ENCODE measurements at regions not wholly inside any gene's neighbourhood (a gene's known extent, or its start where the extent isn't known, plus 50 kb on each side); places are given as distances from the start of the nearest gene placed in this dataset.
"Not testable (repeated sequence)": the region's sequence is repeated elsewhere in the genome, so short reads cannot be mapped to it uniquely, and the experiment has no call there.

DNA sequence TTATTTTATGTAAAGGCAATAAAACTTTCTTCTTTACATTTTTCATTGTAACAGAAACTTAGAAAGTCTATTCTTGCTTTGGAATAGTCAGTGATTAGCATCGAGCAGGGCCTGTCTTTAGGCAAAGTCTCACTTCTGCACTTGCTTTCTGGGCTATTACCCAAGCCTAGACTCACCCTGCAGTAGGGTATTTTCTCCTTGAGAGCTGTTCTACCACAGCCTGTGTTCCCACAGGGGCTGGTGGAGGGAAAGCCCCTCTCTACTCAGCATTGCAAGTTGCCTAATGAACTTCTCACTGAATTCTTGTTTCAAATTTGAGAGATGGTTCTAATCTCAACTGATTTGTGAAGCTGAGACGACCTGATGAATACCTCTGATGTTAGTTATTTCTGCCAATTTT, 111.7 kb upstream of the KLHL14 start:
- no peak for DNase-seq

GRCh38 chr18:32881009-32881408, 108.2 kb upstream of the KLHL14 start:
- peak; percentile 12 for DNase-seq

DNA sequence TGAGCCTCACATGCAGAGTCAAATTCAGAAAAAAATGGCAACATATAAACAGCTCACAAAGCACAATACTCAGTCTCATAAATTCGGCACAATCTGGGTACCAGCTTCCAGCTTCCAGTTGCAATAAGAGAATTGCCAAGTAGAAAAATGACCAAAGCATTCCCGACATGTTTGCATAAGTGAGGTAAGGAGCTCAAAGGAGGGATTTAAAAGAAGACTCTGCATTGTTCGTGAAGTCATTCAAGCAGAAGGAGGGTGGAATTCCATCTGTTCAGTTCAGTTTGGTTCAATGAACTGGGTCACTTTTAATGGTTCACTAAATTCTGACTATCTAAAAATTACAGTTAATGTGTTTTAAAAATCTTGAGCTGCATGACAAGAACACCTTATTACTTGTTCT, 106.7 kb upstream of the KLHL14 start:
- no peak for DNase-seq

- DNase-seq = no peak
These were observed 105.6 kb upstream of the KLHL14 start for GRCh38 chr18:32878436-32878835.

GRCh38 chr18:32877371-32877770, 104.5 kb upstream of the KLHL14 start:
- DNase-seq = peak; percentile 10

GRCh38 chr18:32875625-32876024, 102.8 kb upstream of the KLHL14 start:
- no peak for DNase-seq

DNA sequence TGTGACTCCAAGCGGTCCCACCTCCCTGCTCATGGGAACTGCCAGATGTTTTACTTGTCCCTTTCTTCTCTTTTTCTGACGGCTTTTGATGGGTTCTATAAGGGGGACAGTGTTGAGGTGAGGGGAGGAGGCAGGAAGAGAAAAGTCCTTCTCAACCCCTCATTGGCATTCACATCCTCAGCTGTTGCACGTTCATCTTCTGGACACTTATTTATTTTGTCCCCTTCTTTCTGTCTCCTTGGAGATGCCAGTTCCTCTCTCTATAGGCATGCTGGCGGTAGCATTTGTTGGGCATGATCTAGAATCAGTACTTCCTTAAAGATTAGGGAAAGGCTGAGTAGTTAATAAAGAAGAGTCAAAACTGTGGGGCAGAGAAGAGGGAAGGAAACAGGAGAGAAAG, 99.0 kb upstream of the KLHL14 start:
- no peak for DNase-seq

- no peak for DNase-seq
These were observed 97.8 kb upstream of the KLHL14 start for GRCh38 chr18:32870611-32871010.

DNA sequence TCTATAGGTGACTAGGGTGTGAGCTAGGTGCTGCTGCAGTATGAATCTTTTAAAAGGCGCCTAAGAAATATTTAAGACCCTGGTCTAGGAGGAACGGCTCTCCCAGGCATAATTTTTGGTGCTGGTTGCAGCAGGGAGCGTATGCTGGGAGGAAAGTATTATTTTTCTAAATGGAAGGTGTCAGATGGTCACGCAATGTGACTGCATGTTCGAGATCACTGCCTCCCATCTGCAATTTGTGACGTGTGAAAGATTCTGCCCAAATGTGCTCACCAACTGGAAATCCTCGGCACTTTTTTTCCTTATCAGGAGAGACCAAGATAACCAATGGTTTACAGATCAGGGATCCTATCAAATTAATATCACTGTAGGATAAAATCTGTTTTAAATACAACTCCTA, 95.6 kb upstream of the KLHL14 start:
- no peak for DNase-seq

- no peak for DNase-seq
These were observed 95.1 kb upstream of the KLHL14 start for GRCh38 chr18:32867936-32868335.

DNA sequence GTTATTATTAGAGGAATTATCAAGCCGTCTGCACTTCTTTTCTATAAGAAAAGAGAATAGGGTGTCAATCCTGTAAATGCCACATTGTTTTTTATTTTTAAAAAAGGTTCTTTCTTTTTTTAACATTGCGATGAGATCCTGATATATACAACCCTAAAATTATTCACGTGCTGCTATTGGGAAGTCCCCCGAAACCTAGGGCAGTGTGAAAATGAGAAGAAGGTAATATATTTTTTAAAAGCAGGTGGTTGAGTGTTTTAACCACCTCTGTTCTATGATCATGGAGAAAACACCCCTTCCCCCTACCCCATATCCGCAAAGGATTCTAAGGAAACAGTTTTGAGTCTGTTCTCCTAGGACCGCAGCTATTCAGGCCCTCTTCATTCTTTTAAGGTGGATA, 94.5 kb upstream of the KLHL14 start:
- no peak for DNase-seq

- DNase-seq = not testable (repeated sequence)
These were observed 89.2 kb upstream of the KLHL14 start for GRCh38 chr18:32862031-32862430.

- no peak for DNase-seq
These were observed 79.1 kb upstream of the KLHL14 start for GRCh38 chr18:32851936-32852335.

DNA sequence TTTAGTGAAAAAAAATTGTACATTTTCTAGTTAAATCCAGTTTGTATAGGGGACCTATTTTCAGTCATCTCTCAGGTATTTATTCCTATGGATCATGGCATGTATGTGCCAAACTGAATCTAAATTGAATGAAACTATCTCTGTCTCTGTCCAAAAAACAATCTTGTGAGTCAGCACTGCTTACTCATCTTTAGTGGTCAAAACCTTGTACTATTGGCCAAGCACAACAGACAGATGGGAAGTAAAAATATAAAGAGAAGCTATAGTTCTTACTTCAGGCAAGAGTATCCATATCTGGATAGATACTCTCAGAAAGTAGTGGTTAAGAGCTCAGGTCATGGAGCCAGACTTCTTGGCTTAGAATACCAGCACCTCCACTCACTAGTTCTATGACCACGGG, 76.0 kb upstream of the KLHL14 start:
- DNase-seq = no peak

GRCh38 chr18:32847691-32848090, 74.9 kb upstream of the KLHL14 start:
- DNase-seq = no peak

DNA sequence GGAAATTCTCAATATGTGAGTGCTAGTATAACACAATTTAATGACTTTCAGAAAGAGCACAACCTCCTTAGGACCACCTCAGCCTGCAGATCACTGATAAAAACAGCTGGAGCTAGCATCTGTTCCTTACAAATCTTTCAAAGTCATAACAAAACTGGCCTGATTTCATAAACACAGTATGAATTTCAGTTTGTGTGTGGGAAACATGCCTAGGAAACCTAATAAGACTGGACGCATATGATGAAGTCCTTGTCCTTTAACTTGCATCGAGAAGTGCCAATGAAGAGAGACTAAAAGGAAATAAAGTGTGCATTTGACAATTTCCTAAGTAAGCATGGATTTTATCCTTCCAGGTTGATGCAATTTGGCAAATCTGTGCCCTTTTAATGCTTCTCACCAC, 74.1 kb upstream of the KLHL14 start:
- no peak for DNase-seq

DNA sequence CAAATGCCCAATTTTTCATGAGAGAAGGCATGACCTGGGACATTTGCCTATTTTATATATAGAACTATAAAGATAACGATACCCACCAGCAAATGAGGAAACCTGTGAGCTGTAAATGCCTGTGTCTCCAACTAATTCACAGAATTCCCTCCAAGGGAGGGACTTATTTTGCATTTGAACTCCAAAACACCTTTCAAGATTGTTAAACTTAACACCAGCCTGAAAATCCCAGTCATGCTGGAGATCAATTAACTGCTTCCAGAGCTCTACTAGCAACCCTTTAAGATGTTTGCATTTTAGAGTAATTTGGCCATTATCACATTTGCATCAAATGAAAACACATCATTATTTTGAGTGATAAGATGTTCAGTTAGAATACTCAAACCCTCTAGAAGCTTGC, 68.1 kb upstream of the KLHL14 start:
- DNase-seq = no peak

GRCh38 chr18:32835951-32836350, 63.1 kb upstream of the KLHL14 start:
- no peak for DNase-seq

- DNase-seq = no peak
These were observed 59.0 kb upstream of the KLHL14 start for GRCh38 chr18:32831781-32832180.

- DNase-seq = no peak
These were observed 50.4 kb upstream of the KLHL14 start for GRCh38 chr18:32823226-32823625.

All from NCI-H1092 (cell line).